NCI-H1930 (cell line): ENCODE measurements at regions not wholly inside any gene's neighbourhood (a gene's known extent, or its start where the extent isn't known, plus 50 kb on each side); places are given as distances from the start of the nearest gene placed in this dataset.
"Not testable (repeated sequence)": the region's sequence is repeated elsewhere in the genome, so short reads cannot be mapped to it uniquely, and the experiment has no call there.

Experiments used
- DNase-seq, 2 experiments: peaks; one replicate each; lab custom pipeline; 2025; lab: John Stamatoyannopoulos, UW

- DNase-seq, result no peak
These were observed 143.7 kb upstream of the ZNF385D start for GRCh38 chr3:21894459-21895340.

- DNase-seq, result no peak
These were observed 147.3 kb upstream of the ZNF385D start for GRCh38 chr3:21898316-21898715.

GRCh38 chr3:21901484-21901883 is 150.5 kb upstream of the ZNF385D start:
- DNase-seq, result no peak

GRCh38 chr3:21902956-21903355 is 151.9 kb upstream of the ZNF385D start:
- no peak for DNase-seq

DNA sequence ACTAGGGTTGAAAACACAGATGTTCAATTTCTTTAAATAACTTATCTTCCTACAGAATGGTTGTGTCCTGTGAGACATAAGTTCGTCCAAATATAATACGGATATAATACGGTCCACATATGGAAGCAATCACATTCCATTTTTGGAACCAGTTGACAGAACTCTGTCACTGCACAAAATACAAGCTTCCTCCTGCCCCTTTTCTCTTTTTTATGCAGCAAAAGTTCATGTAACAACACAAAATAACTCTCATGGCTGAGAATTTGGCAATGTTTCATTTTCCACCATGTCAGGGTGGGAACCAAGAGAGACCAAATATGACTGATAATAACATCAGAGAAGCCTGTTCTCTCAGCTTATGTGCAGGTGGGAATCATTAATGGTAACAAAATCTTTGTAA is 158.1 kb upstream of the ZNF385D start:
- no peak for DNase-seq

DNA sequence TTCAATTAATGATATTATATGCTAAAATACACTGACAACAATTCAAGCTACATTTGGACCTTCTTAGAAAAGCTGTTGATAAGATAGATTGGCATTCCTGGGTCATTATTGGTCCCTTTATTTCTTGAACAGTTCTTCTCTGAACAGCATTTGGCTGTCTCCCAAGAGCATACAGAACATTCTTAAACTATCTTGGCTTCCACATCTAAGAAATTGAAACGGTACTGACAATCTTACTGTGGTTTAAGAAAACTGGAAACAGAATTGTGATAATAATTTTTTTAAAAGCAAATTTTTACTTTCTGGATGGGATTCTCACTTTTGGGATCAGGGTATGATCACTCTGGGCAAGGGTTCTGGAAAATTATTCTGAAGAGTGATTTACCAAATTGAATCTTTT is 161.7 kb upstream of the ZNF385D start:
- DNase-seq, result no peak

DNA sequence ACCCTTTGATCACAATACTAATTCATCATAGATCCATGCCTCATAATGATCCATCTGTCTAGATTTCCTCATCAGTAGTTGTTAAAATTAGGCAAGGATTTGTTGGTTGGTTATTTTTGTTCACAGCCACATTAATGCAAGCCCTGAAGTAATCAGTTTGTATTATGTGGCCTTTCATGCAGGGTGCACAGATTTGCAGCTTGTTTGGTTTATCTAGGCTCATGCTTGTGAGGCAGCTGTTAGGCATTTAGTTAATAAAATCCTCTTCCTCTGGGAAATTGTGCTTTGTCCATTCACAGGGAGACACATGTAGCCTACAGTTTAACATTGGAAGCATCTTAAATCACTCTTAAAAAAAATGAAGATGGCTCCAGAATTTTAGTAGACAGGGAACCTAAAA is 162.8 kb upstream of the ZNF385D start:
- DNase-seq, result no peak

- DNase-seq, result no peak
These were observed 163.4 kb upstream of the ZNF385D start for GRCh38 chr3:21914451-21914850.

DNA sequence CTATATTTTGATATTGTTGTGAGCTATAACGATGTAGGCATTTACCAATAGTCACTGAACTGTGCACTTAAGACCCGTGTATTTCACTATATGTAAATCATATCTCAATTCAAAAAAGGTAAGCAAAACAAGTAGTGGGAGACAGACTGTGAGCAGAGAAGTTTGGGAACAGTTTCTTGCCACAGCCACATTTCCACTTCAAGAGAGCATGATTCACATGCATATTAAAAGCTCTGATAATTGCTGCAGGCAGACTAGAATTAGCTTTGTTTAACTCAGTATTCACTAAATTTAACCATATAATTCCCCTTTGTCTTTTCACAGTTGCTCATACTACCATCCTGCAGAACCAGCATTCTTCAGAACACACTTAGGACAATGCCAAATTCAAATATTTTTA is 168.4 kb upstream of the ZNF385D start:
- DNase-seq, result no peak

DNA sequence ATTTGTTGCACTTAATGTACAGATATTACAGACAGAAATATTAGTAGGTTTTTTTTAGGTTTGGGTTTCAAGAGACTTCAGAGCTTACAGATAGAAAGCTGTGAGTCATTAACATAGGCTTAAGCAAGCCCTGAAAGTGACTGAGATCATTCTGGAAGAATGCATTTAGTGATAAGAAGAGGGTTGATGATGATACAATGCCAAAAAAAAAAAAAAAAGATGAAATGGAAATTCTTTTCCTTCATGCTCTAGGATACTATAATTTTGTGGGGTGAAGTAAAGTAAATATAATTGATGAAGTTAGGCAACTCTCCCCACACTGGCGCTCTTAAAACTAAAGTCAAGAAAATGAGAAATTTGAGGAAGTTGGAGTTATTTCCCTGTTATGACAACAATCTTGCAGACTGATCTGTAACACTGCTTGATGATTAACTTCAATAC is 169.4 kb upstream of the ZNF385D start:
- no peak for DNase-seq

DNA sequence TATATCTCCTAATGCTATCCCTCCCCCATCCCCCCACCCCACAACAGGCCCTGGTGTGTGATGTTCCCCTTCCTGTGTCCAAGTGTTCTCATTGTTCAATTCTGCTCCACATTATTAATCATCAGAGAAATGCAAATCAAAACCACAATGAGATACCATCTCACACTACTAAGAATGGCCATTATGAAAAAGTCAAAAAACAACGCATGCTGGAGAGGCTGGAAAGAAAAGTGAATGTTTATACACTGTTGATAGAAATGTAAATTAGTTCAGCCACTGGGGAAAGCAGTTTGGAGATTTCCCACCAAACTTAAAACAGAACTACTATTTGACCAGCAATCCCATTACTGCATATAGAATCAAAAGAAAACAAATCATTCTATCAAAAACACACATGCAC is 172.1 kb upstream of the ZNF385D start:
- not testable (repeated sequence) for DNase-seq

DNA sequence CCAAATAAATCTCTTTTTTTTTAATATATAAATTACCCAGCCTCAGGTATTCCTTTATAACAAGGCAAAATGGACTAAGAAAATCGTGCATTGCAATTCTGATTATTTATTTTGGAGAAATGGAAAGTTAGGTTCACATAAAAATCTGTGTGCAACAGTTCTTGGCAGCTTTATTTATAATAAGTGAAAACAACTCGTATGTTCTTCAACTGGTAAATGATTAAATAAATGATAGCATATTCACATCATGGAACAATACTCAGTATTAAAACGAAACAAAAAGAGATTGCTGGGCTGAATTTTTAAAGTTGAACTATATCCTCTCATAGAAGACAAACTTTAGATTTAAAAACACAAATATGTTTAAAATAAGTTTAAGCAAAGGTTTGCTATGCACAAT is 176.3 kb upstream of the ZNF385D start:
- DNase-seq, result no peak

DNA sequence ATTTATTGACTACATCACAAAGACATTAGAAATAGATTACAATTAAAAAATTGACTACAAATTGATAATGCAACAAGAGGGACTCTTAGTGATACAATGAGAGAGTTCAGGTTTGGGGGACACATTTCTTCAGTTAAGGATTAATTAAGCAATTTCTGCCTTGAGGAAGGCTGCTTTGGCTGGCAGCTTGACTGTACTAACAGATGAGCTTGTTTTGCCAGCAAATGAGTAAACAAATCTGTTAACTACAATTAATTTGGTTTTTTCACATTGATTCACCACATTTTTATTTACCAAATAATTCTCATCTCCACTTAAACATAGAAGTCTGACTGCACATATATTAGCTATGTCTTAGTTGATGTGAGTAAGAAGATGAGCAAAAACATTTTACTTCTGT is 183.6 kb upstream of the ZNF385D start:
- DNase-seq, result no peak

DNA sequence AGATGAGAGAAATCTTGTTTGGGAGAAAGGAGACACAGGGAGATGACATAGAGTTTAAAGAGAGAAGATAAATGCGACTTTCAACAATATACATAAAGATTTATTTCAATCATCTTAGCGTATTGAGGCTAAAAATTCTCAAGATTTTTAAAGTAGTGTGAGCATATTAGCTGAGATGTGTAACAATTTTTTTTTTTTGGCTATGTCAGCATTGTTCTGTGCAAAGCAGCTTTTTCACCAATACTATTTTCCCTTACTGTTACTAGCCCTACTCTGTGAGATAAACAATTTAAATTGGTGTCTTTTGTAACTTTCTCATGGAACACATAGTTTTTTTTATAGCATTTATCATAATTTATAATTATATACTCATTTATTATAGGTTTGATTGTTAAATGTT is 185.2 kb upstream of the ZNF385D start:
- no peak for DNase-seq

DNA sequence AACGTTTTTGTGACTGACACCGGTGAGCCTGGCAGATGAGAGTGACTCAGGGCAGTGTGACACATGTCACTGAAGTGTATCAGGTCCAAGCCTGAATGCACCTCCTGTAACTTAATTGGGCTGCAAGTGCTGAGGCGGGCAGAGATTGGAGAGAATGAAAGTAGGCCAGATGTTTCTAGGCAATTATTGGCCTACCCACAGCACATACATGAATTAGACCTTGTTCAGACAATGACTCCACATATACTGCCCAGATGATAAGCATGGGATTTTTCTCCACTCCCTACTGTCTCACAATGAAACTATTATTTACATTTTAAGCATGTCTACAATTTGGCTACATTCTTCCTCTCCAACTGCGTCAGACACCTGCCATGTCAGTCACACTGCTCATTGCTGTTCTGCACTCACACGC is 187.3 kb upstream of the ZNF385D start:
- no peak for DNase-seq

DNA sequence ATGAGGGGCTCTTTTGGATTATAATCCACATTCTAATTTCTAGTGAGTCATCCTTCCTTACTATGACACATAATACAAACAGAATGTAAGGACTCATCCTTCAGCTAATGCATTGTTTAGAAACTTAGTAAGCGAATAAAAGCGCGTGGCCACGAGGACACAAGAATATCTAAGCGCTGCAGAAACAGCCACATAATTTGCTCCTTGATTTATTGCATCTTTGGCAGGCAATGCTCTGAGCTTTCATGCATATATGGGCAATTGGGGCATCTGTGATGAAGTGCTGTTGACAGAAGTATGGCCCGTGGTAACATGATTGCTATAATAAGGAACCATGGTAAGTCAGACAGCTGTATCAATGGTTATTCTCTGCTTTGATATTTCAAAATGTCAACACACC is 191.3 kb upstream of the ZNF385D start:
- peak; percentile 47 to 80 for DNase-seq

- DNase-seq, result peak in 1 of 2 experiments; percentile 12
These were observed 193.2 kb upstream of the ZNF385D start for GRCh38 chr3:21944251-21944650.

DNA sequence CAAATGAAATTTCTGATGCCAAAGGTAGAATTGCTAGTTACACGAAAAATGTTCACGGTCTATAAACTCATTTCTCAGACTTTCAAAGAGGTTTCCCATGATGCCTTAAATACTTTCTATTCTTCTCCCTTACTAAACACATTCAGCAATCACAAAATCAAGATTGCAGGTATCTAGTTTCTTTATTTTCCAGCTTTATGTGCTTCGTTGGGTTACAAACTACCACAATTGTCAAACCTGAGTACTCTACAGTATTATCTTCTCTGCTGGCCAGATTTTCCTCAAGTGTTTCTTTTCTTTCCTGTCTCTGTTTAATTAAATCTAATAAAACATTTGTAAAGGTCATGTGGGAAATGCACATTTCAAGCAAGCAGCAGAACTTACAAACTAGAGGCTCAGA is 201.8 kb upstream of the ZNF385D start:
- DNase-seq, result peak in 1 of 2 experiments; percentile 47

GRCh38 chr3:21954709-21955108 is 203.7 kb upstream of the ZNF385D start:
- DNase-seq, result no peak

DNA sequence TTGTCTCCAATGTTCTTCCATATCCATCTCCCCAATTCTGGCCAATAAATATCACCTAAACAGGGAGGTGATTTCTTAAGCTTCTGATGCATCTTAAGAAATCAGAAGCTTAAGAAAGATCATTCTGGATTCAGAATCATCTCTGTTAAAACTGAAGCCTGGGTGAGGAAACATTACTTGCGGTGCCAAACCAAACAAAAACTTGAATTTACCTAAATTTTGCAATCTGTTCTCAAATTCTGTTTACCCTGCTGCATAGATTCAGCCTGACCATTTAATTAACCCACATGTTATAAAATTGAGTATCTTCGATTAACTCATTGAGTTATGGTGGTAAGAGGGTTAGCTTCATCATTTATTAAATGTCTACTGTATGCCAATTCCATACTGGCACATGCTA is 204.4 kb upstream of the ZNF385D start:
- DNase-seq, result no peak

GRCh38 chr3:21960033-21960432 is 209.0 kb upstream of the ZNF385D start:
- no peak for DNase-seq

DNA sequence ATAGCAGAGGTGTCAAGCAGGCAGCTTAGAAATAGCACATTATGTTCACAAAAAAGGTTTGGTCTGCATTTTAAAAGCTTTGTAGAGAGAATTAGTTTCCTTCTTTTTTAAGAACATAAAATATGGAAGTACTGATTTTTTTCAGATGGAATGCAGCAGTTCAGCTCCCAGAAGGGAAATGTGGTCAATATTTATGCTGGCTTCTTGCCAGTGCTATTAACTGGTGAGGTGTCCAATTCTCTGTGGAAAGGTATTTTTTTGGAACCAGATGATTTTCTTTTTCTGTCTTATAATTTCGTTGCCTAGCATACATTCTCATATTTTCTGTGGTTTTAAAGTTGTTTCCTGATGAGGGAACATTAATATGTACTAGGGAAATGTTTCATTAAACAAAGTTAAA is 211.4 kb upstream of the ZNF385D start:
- no peak for DNase-seq

- not testable (repeated sequence) for DNase-seq
These were observed 215.4 kb upstream of the ZNF385D start for GRCh38 chr3:21966457-21966856.

DNA sequence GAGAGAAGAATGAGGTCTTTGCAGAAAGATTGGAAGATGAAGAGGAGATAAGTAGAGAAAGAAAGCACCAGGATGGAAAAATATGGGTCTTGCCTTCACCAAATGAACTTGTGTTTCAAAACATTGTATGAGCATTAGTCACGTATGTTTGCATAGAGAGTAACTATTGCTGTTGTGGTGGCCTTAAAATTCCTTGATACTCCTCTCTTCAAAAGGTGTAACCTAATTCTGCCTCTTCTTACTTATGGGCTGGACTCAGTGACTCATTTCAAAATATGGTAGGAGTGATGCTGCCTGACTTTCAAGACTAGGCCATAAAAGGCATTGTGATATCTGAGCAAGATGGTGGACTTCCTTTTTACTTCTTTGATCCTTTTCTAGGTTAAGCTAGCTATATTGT is 228.7 kb upstream of the ZNF385D start:
- no peak for DNase-seq
